NCI-H82 treated with DMSO at 0.1 percent for 48 hours (cell line): ENCODE measurements at regions not wholly inside any gene's neighbourhood (a gene's known extent, or its start where the extent isn't known, plus 50 kb on each side); places are given as distances from the start of the nearest gene placed in this dataset.
"Not testable (repeated sequence)": the region's sequence is repeated elsewhere in the genome, so short reads cannot be mapped to it uniquely, and the experiment has no call there.

ENCODE experiments used
- DNase-seq: peaks from one replicate; lab custom pipeline; 2025; ENCODE audit not compliant: unreplicated experiment; lab: John Stamatoyannopoulos, UW

DNA sequence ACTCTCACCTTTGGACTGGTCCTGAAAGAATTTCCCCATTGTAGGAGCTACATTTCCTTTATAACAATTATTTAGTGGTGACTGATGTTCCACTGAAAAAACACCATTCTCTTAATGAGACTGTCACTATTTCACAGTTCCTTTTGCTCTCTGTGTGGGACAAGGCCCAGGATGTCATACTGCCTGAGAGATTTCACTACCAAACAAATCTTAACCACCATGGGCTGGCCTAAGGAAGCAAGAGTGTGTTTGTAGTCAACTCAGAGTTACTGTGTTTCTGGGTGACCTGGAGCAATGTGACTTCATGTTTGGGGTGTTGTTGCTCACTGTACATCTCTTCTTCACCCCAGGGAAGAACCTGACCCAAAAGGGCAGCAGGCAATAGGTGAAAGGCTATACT is 50.1 kb upstream of the ZNF608 start:
- DNase-seq, result no peak

DNA sequence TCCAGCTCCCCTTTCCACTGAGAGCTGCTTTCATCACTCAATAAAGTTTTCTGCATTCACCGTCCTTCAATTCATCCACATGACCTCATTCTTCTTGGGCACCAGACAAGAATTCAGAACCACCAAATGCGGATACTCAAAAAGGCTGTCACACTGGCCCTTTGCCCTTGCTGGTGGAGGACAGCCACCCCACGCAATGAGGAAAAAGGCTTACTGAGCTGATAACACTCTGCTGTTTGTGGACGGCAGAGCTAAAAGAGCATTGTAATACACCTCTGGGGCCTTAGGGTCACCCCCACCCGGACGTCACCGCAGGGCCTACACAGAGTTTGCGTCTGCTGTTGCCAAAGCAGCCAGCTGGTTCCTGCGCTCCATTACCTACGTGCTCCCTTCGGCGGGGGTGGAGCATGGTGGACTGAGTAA is 51.2 kb upstream of the ZNF608 start:
- DNase-seq, result no peak

DNA sequence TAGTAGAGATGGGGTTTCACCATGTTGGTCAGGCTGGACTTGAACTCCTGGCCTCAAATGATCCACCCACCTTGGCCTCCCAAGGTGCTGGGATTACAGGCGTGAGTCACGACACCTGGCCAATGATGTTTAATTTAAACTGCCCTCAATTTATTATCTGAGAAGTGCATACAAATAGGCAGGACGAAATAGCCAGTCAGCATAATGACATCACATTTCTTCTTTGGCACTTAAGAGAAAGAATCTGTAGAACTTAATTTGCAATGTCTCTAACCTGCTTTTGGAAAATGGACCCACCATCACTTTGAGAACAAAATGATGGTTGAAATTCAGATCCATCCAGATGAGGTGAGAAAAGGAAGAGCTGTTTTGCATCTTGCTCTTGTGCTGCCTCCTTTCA is 52.5 kb upstream of the ZNF608 start:
- no peak for DNase-seq

DNA sequence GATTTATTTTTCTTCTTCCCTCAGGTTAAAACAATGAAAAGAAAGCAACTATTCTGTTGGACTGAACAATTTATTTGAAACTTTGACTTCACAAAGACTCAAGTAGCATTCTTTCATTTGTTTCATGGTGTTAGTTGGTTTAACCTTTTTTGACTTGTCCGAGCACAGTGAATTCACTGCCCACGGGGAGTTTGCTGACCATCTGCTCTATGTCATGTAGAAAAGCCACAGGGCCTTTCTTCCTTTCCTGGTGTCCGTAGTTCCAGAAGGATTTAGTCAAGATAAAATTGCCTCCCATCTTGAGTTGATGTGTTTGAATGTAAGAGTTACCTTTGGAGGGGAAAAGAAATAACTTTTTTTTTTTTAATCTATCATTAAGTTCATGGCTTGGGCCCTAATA is 55.1 kb upstream of the ZNF608 start:
- no peak for DNase-seq

DNA sequence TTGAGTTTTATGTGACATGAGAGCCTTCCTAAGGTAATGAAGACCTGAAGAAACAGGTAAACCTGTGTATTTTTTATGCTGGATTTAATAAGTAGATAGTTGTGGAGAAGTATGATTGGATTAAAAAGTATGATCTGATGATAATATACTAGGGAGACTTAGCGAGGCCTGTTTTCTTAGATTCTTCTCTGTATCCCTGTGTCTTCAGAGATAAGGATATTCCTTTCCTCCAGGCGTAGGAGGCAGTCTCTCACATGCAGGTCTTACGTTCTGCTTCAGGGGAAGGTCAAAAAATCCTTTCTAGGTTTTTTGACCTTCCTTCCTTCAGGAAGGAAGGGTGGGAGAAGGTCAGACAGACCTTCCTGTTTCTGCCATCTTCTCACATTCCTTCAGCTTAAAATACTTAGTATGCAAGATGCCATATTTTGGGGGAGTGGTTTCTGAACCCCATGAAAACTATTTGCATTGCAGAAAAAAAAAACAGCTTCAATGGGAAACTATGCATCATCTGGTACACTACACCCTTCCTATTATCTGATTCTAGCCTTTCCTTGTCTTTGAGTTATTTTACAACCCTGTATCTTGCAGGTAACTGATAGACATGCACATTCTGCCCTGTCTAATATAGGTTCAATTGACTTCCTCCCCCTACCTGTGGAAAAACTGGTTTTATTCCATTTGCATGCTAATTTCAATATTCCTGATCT is 57.3 kb upstream of the ZNF608 start:
- no peak for DNase-seq

DNA sequence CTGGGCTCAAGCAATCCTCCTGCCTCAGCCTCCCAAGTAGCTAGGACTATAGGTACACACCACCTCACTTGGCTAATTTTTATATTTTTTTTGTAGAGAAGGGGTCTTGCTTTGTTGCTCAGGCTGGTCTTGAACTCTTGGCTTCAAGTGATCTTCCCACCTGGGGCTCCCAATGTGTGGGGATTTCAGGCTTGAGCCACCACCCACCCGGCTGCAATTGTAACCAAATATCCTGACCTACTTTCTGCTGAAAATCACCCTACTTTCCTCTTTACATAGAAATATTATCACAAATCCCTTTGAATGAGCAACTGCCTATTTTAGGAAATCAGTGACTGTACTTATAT is 59.6 kb upstream of the ZNF608 start:
- no peak for DNase-seq

DNA sequence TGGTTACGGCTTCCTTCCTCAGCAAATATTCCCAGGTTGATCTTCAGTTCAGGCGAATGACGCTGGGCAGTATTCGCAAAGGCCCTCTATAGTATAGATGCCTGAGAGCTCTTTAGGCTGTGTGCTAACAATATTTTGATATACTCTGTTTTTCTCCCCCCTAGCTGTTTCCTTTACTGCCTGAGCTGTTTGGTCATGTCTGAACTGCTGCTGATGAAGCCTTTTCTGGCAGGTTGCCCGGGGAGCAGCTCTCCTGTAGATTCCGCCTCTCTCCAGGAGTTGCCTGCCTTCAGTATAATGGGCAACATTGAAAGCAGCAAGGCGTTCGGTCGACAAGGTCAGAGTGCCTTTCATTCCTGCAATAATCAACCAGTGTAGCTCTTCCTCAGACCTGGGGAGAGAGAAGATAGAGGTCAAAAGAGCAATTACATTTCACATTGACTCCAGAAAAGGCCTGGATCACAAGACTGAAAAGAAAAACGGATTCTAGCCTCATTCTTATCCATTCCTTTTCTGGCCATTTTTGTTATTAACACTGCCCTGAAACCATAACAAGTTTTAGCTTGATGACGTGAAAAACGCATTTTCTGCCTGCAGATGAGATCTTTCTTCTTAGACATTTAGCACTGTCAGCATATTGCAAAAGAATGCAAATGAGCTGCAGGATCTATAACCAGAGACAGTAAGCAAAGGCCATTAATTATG is 60.1 kb upstream of the ZNF608 start:
- DNase-seq, result peak; percentile 72

DNA sequence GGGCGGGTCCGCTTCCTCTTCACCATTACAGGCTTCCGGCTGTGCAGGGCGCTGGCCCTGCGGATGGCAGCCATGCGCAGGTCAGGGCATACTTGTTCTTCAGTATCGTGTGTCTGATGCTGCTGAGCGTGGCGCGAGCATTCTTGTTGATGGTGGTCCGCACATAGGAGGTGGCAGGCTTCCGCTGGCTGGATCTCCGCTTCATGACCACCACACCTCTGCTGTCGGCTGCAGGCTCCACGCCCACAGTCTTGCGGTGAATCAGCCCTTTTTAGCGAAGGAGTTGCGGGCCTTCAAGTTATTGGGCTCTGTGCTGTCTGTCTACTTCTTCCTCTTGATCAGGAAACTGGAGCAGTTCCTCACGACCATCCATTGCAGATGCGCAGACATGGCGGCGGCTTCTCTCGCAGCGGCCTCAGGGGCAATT is 62.4 kb upstream of the ZNF608 start:
- no peak for DNase-seq

DNA sequence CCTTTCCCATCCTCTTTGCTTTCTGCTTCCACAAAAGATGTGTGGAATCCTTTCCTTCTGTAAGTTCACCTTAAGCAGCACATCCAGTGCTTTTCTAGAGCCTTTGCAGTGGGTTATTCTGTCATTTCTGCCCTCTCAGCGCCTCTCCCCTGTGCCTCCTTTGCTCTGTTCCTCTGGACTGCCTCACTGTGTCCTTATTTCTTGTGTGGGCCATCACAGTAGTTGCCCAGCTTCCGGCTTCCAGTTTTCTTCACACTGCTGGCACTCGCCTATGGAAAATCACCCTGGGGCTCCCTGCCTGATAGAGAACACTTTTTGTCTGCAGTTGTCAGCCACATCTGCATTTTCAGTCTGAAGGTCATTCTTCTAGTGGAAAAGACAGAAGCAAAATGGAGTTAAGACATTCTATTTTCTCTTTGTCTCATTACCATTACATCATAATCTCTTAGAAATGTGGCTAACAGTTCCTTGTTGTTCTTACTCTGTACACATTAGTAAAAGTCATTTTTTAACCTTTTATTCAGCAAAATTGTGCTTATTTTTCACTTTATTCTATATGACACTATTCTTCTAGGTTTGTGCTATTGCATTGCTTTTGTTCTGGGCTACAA is 64.1 kb upstream of the ZNF608 start:
- no peak for DNase-seq

DNA sequence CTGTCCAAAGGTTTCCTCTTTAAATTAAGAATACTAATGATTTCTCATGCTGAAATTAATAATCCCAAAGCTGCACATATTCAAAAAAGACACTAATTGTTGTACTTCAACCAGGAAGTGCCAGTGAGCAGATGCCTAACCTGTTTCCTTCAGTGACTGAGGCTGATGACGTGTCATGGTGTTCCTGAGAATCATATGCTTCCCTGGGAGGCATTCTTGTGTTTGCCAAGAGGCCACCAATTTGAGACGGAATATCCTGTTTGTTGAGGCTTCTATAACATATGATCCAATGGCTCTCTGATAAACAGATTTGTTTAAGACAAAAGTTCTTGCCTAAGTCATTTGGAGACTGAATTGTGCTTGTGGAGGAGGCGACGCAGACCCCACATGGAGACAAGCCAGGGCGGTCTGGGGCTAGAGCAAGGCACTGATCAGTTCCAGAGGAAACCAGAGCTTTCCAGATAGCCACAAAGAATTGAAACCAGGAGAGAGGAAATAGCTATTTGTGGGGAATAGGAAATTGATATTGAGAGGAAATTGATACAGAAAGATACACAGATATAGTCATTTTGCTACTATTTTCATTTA is 66.4 kb upstream of the ZNF608 start:
- no peak for DNase-seq

DNA sequence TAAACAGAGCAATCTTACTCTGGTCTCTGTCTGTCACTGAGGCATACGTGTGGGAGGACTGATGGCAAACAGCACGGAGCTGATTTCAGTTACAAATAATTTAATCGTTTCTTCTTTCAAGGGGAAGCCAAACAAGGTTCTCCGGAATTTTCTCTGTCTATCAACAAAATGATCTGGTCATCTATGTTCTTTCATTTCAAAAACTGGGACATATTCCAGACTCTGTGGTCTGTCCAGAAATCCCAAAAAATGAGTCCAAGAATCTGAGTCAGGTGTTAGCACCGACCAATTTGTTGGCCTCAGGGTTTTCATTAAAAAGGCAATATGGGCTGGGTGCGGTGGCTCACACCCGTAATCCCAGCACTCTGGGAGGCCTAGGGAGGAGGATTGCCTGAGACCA is 69.9 kb upstream of the ZNF608 start:
- DNase-seq, result no peak

DNA sequence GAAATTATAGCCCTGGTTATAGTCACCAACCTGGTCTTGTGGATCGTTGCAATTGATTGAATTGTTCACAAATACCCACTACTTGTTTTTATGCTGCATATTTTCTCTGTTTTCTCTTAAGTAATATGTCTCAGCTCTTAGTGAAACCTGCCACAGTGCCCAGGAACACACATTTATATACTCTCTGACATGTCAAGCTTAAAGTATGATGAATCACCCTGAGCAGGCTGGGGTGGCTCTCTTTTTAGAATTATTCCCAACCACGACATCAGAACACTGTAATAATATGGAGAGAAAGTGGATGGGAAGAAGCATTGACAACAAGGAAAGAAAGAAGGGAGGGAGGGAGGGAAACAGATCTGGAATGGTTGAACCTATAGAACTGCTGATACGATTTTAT is 72.8 kb upstream of the ZNF608 start:
- no peak for DNase-seq

DNA sequence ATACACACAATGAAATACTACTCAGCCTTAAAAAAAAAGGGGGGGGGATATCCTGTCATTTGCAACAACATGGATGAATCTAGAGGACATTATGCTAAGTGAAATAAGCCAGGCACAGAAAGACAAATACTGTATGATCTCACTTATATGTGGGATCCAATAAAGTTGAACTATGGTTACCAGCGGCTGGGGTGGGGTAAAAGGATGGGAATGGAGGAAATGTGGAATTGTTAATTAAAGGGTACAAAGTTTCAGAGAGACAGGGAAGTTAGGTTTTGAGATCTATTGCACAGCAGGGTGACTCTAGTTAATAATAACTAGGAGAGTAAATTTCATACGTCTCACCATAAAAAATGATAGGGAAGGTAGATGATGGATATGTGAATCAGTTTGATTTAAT is 76.2 kb upstream of the ZNF608 start:
- DNase-seq, result no peak

DNA sequence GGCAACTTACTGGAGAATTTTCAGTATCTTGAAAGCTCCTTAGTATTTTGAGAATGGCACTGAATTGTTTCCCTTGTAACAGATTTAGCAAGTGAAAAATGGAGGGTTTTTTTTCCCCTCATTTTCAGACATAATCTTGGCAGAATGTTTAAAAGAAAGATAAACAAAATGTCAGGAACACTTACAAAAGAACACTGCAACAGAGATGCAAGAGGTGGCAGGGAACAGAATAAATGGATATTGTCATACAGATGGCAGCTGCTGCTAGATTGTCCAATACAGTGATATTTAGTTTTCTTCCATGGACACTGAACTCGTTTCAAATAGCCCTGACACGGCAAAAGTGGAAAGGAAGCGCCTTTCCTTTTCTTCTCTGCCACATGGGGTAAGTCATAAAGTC is 76.9 kb upstream of the ZNF608 start:
- no peak for DNase-seq

DNA sequence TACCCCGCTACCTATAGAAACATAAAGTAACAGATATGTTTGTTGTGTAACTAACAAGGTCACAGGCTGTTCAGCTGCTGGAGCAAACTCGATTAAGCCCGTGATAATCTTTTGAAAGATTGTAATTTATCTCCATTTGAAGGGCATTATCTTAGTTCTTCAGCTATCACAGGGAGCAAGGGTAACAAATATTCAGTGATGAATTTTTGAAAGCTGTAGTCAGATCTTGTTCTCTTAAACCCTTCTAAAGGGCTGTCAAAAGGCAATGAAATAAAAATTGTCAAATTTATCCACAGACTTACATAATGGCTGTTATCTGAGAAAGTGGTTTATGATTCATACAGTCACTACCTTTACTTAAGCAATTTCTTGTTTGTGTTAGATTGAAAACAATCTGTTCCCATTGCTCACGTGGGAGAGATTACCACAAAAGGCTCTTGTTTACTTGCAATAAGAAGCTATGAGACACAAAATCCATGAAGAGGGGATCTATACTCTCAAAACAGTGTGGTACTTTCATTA is 78.3 kb upstream of the ZNF608 start:
- peak; percentile 84 for DNase-seq

DNA sequence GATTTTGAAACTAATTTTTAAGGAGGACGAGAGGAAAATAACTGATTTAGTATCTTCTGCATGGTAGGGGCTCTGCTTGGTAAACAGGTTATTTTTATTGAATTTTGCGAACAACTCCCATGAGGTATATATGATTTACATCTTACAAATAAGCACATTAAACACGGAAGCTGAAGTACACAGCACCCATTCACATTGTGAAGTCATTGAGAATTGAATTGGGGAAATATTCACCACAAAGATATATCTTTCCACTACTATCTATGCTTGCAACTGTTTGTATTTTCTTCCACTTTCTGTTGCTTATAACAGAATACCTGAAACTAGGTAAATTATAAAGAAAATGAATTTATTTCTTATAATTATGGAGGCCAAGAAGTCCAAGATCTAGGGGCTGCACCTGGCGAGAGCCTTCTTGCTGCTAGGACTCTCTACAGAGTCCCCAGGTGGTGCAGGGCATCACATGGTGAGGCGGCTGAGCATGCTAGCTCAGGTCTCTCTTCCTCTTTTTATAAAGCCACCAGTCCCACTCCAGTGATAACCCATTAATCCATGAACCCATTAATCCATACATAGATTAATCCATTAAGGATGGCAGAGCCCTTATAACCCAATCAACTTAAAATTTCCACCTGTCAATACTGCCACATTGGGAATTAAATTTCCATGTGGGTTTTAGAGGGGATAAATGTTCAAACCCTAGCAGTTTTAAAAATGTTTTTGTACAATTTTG is 79.0 kb upstream of the ZNF608 start:
- DNase-seq, result peak; percentile 65

DNA sequence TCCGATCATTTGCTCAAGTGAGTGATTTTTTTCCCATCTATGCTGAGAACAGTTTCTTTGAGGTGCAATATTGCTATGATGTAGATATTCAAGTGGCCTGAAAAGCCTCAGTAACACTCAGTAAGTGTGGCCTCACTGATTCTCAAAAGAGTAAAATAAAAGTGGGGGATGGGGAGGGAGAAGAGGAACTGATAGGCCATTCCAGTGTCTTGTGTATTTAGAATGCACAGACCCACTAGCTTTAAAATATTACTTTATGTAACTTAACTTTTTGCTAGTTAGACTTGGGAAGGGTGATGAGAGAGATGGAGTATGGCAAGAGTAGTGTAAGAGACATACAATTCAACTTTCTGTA is 79.5 kb upstream of the ZNF608 start:
- DNase-seq, result no peak

DNA sequence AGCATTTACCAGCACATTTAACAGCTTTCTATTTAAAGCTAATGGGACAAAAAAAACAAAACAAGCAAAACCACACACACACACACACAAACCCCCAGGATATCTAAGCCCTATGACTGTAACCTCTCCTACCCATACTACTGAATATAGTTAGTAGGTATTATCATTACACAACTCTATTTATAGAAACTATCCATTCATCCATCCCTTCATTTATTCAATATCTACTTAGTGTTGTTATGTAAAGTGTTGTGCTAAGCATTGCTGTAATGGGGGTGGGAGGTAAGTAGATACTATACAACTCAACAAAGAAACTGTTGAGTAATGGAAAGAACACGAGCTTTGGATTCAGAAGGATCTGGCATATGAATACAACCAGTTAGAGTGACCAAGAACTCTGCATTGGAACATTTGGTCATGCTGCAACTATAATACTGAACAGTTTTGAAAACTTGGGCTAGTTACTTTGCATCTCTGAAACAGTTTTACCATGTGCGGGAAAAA is 82.3 kb upstream of the ZNF608 start:
- DNase-seq, result no peak

DNA sequence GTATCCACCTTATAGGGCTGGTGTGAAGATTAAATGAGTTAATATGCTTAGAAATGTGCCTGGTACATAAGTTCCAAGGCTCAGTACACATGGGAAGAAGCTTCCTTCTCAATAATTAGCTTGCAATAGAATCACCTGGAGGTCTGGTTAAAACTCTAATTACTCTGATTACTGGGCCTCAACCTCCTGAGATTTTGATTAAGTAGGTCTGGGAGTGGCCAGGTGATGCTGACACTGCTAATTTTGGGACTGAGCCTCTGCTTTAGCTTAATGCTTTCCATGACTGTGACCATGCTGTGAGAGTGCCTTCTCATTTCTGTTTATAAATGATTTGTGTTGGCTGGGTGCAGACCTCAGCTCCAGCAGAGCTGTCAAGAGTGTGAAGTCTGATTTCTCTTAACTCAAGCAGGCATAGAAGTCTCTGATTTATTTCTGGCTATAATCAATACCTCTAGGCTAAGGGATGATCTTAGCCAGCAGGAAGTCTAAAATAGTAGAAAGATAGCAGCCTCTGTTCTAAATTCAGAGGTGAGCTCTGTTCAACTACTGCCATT is 85.3 kb upstream of the ZNF608 start:
- no peak for DNase-seq

DNA sequence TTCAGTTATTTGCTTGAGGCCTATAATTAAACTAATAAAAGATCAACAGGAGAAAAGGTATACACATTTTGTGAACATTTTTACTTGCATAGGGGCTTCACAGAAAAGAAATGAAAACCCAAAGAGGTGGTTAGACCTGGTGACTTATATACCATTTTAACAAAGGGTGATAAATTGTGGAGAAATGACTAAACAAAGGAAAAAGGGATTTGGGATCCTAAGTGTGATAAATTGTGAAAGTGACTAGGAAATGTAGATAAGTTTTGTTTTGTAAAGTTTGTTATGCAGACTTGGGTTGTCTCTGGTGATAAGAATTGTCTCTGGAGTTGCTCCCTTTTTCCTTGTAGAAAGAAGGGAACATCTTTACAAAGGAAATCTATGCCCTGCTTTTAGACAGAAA is 86.1 kb upstream of the ZNF608 start:
- DNase-seq, result no peak

DNA sequence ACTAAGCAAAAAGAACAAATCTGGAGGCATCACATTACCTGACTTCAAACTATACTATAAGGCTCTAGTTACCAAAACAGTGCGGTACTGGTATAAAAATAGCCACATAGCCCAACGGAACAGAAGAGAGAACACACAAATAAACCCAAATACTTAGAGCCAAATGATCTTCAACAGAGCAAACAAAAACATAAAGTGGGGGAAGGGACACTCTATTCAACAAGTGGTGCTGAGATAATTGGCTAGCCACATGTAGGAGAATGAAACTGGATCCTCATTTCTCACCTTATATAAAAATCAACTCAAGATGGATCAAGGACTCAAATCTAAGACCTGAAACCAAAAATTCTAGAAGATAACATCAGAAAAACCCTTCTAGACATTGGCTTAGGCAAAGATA is 89.9 kb upstream of the ZNF608 start:
- DNase-seq, result not testable (repeated sequence)
